Lower leg skin (tissue), 3 donors: ENCODE measurements at regions not wholly inside any gene's neighbourhood (a gene's known extent, or its start where the extent isn't known, plus 50 kb on each side); places are given as distances from the start of the nearest gene placed in this dataset.

Experiments used
- CTCF ChIP-seq, 3 donors: fragments of 450-650 bp; IDR thresholded peaks; one replicate each; pipeline ENCODE4 v1.5.1; 2016; ENCODE audit warnings: antibody characterized with exemption in 3 of 3, mild to moderate bottlenecking in 3 of 3, moderate library complexity in 2 of 3
- POLR2A ChIP-seq, 2 donors: fragments of 450-650 bp; IDR thresholded peaks; one replicate each; pipeline ENCODE4 v1.6.1; 2016 to 2017; ENCODE audit warnings: antibody characterized with exemption in 2 of 2, mild to moderate bottlenecking in 1 of 2, moderate library complexity in 1 of 2

GRCh38 chr2:107323946-107324565 is 438.1 kb upstream of the ST6GAL2 start:
- TF ChIP-seq CTCF (IDR thresholded peaks at IDR 0.05): no peak
- no peak for TF ChIP-seq POLR2A (IDR thresholded peaks at IDR 0.05)
